ENCODE measurements at regions not wholly inside any gene's neighbourhood (a gene's known extent, or its start where the extent isn't known, plus 50 kb on each side); places are given as distances from the start of the nearest gene placed in this dataset.

DNA sequence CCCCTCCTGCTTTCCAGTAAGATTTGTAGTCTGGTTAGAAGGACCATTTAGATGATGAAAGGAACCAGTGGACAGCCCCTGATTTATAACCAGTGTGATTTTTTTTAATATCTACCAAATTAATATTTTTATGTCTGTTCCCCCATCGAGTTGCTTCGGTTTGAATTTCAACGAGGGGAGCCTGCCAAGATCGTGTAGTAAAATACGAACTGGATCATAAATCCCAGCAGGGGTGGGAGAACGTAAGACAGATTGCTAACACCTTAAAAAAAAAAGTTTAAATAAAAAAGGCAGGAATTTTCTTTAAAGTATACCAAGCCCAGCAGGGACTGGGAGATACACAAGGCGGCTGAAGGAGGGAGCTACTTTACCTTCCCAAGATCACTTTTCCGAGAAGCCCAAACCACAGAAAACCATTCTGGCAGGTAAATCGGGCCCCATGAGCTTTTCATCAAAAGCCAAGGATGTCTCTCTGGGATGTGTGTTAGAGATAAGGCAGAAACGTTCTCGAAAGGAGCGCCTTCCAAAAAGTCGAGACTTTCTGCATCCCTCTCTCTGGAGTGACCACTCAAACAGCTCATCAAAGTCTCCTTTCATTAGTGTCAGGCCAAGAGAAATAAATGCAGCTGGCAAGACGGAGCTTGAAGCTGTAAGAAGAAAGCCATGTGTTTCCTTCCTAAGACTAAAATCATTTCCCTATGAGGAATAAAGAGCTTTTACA lies 270.5 kb upstream of the NFE2L3 start:
- no peaks in the 10 kb centered on the region for H4K20me1 ChIP-seq (ENCODE audit: insufficient read depth, low read length)
- DNase-seq: no peak
- H2AFZ ChIP-seq (ENCODE audit: low read depth, low read length): no peak overlapping the region
- no peak overlapping the region for H3K27ac ChIP-seq (ENCODE audit: low read length)
- TF ChIP-seq EZH2 (IDR thresholded peaks at IDR 0.05; ENCODE audit: borderline replicate concordance, low read depth, low read length, severe bottlenecking): no peak
- TF ChIP-seq, protein P1, sequence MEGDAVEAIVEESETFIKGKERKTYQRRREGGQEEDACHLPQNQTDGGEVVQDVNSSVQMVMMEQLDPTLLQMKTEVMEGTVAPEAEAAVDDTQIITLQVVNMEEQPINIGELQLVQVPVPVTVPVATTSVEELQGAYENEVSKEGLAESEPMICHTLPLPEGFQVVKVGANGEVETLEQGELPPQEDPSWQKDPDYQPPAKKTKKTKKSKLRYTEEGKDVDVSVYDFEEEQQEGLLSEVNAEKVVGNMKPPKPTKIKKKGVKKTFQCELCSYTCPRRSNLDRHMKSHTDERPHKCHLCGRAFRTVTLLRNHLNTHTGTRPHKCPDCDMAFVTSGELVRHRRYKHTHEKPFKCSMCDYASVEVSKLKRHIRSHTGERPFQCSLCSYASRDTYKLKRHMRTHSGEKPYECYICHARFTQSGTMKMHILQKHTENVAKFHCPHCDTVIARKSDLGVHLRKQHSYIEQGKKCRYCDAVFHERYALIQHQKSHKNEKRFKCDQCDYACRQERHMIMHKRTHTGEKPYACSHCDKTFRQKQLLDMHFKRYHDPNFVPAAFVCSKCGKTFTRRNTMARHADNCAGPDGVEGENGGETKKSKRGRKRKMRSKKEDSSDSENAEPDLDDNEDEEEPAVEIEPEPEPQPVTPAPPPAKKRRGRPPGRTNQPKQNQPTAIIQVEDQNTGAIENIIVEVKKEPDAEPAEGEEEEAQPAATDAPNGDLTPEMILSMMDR (IDR thresholded peaks at IDR 0.05; ENCODE audit: borderline replicate concordance, extremely low read depth, low read length, poor library complexity, severe bottlenecking): no peak
- ATAC-seq (ENCODE audit: insufficient read depth, low read depth): no peak
- H3K4me3 ChIP-seq (ENCODE audit: low read depth in 1 of 2, low read length in 2 of 2): no peak overlapping the region
- H3K9ac ChIP-seq (ENCODE audit: low read depth, low read length): no peak overlapping the region
- no peaks in the 10 kb centered on the region for H3K79me2 ChIP-seq (ENCODE audit: insufficient read depth, low read length)
- H3K36me3 ChIP-seq (ENCODE audit: insufficient read depth, low read length): no peaks in the 10 kb centered on the region
- H3K27me3 ChIP-seq (ENCODE audit: insufficient read depth, low read length, poor library complexity): peaks cover 25% of the 10 kb centered on the region
- H3K9me3 ChIP-seq (ENCODE audit: insufficient read depth, low read length, severe bottlenecking): no peaks in the 10 kb centered on the region
- no peaks in the 10 kb centered on the region for H3K4me1 ChIP-seq (ENCODE audit: insufficient read depth, low read length)
- no peak overlapping the region for H3K4me2 ChIP-seq (ENCODE audit: insufficient read depth, low read length)

DNA sequence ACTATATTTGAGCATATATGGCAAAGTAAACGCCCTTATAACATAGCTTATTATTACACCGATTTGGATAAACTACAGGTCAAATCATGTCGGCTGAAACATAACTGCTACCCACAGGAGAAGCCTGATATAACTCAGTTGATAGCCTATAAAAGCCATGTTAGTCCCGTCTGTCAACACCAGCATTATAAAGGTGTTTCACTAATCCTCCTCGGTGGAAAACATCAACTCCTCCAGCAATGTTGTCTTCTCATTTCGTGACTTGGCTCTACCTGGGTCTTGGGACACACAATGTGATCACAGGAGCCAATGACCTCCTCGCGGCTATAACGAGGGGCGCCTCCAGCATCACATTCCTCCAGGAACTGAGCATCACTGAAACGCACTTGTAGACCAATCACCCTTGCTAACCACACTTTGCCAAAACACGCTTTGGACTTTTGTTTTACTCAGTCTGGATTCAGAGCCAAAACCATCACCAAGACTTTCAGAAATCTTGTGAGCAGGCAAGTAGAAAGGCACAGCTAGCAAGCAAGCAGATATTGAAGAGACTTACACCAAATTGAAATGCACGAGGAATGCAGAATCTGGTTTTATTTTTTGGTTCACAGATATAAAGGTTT lies 269.7 kb upstream of the NFE2L3 start:
- Histone ChIP-seq H3K4me1 (ENCODE audit: insufficient read depth, low read length) (no peaks in the 10 kb centered on the region), H2AFZ (ENCODE audit: low read depth, low read length) (no peak overlapping the region), H3K27ac (ENCODE audit: low read length) (no peak overlapping the region), H3K9me3 (ENCODE audit: insufficient read depth, low read length, severe bottlenecking) (no peaks in the 10 kb centered on the region), H3K27me3 (ENCODE audit: insufficient read depth, low read length, poor library complexity) (peaks cover 25% of the 10 kb centered on the region), H3K79me2 (ENCODE audit: insufficient read depth, low read length) (no peaks in the 10 kb centered on the region), H3K36me3 (ENCODE audit: insufficient read depth, low read length) (no peaks in the 10 kb centered on the region), H3K4me2 (ENCODE audit: insufficient read depth, low read length) (no peak overlapping the region), H3K9ac (ENCODE audit: low read depth, low read length) (no peak overlapping the region), H3K4me3 (ENCODE audit: low read depth in 1 of 2, low read length in 2 of 2) (no peak overlapping the region), H4K20me1 (ENCODE audit: insufficient read depth, low read length) (no peaks in the 10 kb centered on the region)
- ATAC-seq (ENCODE audit: insufficient read depth, low read depth) (no peak), DNase-seq (no peak)
- TF ChIP-seq, protein P1 (IDR thresholded peaks at IDR 0.05; ENCODE audit: borderline replicate concordance, extremely low read depth, low read length, poor library complexity, severe bottlenecking): no peak
- TF ChIP-seq EZH2 (IDR thresholded peaks at IDR 0.05; ENCODE audit: borderline replicate concordance, low read depth, low read length, severe bottlenecking): no peak

DNA sequence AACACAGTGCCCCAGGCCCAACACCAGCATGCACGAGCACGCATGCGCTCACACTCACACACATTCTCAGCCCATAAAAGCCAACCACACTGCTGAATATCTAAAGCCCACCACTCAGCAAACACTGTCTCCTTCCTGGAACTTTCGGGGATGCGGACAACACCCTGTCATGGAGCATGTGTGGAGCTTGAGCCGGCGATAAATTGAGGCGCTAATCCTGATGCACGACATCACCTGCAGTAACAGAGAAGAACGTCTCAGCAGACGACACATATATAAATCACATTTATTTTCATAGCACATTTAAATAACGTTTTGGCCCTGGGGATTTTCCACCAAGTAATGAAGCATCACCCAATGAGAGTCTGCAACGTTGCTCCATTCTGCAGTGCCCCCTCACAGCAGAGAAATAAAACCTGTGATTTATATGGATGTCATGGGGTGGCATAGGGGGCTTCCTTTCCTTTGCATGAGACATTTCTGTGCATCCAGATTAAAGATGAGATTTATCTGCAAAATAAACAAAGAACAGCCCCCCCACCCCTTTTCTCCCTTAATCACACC lies 267.7 kb upstream of the NFE2L3 start:
- Histone ChIP-seq H3K27ac (ENCODE audit: low read length) (no peak overlapping the region), H3K4me3 (ENCODE audit: low read depth in 1 of 2, low read length in 2 of 2) (no peak overlapping the region), H2AFZ (ENCODE audit: low read depth, low read length) (no peak overlapping the region), H3K36me3 (ENCODE audit: insufficient read depth, low read length) (no peaks in the 10 kb centered on the region), H3K4me1 (ENCODE audit: insufficient read depth, low read length) (no peaks in the 10 kb centered on the region), H3K79me2 (ENCODE audit: insufficient read depth, low read length) (no peaks in the 10 kb centered on the region), H3K4me2 (ENCODE audit: insufficient read depth, low read length) (no peak overlapping the region), H3K27me3 (ENCODE audit: insufficient read depth, low read length, poor library complexity) (peaks cover 22% of the 10 kb centered on the region), H4K20me1 (ENCODE audit: insufficient read depth, low read length) (no peaks in the 10 kb centered on the region), H3K9me3 (ENCODE audit: insufficient read depth, low read length, severe bottlenecking) (no peaks in the 10 kb centered on the region), H3K9ac (ENCODE audit: low read depth, low read length) (no peak overlapping the region)
- DNase-seq (no peak), ATAC-seq (ENCODE audit: insufficient read depth, low read depth) (no peak)
- no peak for TF ChIP-seq EZH2 (IDR thresholded peaks at IDR 0.05; ENCODE audit: borderline replicate concordance, low read depth, low read length, severe bottlenecking)
- TF ChIP-seq, protein P1 (IDR thresholded peaks at IDR 0.05; ENCODE audit: borderline replicate concordance, extremely low read depth, low read length, poor library complexity, severe bottlenecking): no peak
